LNCAP (cell line): ENCODE measurements at regions not wholly inside any gene's neighbourhood (a gene's known extent, or its start where the extent isn't known, plus 50 kb on each side); places are given as distances from the start of the nearest gene placed in this dataset.

Experiments
- TF ChIP-seq, protein P1 (sequence below): fragments of 450-650 bp; IDR thresholded peaks from 2 replicates; pipeline ENCODE4 v1.5.1; 2017; ENCODE audit warnings: mild to moderate bottlenecking

DNA sequence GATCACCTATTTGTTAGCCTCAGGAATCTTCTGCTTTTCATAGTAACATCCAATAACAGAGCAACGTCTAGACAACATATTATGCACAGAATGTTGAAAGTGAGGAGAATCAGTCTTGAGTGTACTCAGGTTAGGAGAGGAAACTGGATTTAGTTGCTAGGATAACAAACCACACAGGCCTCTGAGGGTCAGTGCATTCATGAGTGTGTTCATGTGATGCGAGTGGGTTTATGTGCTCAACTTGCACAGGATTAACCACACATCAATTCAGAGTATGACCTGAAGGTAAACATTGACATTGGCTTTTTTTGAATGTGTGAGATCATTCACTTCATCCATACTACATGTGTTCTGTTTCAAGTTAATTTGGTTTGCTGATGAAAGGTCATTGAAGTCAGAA is 287.6 kb downstream of the DIPK2A start:
- TF ChIP-seq, protein P1, sequence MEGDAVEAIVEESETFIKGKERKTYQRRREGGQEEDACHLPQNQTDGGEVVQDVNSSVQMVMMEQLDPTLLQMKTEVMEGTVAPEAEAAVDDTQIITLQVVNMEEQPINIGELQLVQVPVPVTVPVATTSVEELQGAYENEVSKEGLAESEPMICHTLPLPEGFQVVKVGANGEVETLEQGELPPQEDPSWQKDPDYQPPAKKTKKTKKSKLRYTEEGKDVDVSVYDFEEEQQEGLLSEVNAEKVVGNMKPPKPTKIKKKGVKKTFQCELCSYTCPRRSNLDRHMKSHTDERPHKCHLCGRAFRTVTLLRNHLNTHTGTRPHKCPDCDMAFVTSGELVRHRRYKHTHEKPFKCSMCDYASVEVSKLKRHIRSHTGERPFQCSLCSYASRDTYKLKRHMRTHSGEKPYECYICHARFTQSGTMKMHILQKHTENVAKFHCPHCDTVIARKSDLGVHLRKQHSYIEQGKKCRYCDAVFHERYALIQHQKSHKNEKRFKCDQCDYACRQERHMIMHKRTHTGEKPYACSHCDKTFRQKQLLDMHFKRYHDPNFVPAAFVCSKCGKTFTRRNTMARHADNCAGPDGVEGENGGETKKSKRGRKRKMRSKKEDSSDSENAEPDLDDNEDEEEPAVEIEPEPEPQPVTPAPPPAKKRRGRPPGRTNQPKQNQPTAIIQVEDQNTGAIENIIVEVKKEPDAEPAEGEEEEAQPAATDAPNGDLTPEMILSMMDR = no peak

DNA sequence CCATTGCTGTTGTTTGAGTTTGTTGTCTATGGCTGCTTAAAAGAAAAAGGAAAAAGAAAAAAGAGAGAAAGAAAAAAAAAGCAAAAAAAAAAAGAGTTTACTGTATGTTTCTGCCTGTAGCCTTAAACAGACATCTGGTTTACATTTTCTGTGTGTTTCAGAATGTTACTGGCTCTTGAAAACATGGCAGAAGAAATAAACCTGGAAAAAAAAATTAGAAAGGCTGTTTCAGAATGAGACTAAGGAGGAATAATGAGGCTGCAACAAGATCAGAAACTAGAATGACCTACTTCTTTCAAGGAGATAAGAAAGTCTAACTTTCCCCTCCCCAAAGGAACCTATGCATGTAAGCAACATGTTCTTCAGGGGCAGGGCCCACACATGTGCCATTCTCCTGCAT is 292.1 kb downstream of the DIPK2A start:
- TF ChIP-seq, protein P1 = no peak

DNA sequence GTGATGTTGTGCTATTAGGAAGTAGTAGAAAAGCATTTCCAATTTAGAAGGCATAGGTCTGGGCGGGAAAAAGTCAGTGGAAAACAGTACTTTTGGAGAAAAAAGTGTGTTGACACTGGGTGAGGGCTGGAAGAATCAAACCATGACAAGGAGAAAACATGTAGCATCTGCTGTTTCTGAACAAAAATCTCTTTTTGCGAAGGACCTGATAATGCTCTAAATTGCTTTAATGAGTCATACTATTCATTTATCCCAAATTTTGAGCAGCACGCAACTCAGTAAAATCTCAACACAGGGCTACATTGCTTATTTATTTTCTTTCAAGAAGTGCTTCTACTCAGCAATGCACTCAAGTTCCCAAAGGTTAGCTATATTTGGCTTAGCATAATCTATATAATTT is 292.7 kb downstream of the DIPK2A start:
- TF ChIP-seq, protein P1 = no peak

DNA sequence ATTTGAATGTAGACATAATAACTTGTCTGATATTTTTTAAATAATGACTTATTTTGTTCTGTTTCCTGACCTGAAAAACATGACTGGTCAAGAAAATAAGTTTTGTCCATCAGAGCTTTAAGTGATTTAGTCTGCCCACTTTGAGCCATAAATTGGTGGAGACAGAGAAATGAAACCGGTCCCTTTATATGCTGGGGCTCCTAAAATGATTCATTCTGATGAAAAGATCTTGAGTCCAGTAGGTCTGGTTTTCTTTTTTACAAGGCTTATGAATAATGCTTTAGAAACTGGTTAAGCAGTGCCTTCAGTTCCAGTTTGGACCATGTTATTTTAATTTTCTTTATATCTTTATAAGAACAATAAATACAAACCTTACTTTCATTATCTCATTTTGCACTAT is 293.2 kb downstream of the DIPK2A start:
- TF ChIP-seq, protein P1 = no peak

- TF ChIP-seq, protein P1 = no peak
Measured at GRCh38 chr3:144265542-144266100, 294.0 kb downstream of the DIPK2A start.

DNA sequence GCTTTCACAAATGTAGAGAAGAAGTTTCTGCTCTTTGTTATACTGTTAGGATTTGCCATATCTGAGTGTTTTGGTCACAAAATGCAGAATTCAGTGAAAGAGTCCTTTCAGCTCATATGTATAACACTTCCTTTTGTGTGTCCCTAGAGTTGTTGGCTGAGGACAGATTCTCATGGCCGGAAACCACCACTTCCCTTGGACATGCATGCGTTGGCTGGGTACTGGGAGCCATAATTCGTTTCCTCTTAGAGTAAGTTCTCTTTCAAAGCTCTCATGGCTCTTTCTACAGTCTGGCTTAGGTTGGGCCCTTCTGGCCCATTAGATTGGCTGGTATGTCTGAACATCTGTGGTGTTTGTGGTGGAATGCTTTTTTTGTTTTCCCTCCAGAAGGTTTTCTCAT is 298.5 kb downstream of the DIPK2A start:
- TF ChIP-seq, protein P1 = no peak

DNA sequence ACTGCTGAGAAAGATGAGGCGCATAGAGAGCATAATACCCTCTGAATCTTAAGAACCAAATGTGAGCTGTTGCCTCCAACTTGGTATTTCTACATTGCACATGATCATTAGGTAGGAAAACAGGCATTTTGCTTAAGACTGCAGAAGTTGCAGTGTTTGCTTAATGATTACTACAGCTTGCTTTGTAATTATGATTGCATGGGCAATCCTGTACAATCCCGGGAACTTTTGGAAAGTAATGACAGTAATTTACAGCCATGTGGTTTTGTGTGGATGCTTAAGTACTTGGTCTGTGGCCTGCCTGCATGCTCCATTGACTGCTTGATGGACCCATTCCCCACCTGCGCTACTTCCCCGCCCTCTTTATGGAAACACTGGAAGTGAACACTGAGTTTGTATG is 301.1 kb downstream of the DIPK2A start:
- TF ChIP-seq, protein P1 = no peak

DNA sequence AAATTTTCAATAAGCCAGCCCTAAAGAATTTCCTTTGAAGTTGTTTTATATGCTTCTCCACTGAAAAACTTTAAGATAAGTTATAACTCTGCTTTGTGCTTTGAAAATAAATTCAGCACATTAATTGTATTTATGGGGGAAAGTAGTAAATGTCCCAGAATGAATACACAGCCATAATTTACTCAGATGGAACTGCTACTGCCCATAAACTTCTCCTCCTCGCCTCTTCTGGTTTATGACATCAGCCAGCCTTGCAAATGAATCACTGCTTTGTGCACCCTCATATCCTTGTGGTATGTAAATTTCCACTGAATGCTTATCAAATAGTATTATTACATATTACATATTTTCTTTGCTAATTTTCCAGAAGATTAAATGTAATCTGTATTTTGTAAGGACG is 302.0 kb downstream of the DIPK2A start:
- TF ChIP-seq, protein P1 = no peak
